GM19240 (cell line): ENCODE measurements at regions not wholly inside any gene's neighbourhood (a gene's known extent, or its start where the extent isn't known, plus 50 kb on each side); places are given as distances from the start of the nearest gene placed in this dataset.
"Not testable (repeated sequence)": the region's sequence is repeated elsewhere in the genome, so short reads cannot be mapped to it uniquely, and the experiment has no call there.

Source experiments
- DNase-seq: peaks from one replicate; pipeline ENCODE4 v3.0.0; 2011; ENCODE audit warnings: low spot score; ENCODE audit not compliant: insufficient read length

DNA sequence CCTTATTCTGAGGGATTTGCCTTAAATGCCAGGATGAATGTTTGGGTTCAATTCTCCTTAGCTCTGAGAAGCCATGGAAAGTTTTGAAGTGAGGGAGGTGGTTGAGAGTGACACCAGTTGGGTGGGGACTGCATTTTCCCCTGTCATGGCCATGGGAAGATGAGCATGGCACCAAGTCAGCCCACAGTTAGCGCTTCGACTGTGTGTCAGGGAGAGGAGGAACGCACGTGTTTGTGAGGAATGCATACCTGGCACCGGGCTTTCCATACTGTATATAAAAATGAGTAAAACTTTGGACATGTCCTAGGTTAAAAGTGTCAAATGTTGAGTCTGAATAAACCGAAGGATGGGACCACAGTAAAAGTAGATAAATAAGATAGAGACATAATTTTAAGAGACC is 187.5 kb upstream of the KL start:
- no peak for DNase-seq

DNA sequence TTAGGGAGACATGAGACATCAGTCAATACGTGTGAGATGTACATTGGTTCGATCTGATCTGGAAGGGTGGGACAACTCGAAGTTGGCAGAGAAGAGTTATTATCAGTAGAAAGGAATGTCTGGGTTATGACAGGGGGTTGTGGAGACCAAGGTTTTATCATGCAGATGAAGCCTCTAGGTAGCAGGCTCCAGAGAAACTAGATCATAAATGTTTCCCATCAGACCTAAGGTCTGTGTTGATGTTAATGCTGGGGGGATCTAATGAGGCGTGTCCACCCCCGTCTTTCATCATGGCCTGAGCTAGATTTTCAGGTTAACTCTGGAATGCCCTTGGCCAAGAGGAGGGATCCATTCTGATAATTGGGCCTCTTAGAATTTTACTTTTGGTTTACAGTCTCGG is 187.0 kb upstream of the KL start:
- DNase-seq, result no peak

DNA sequence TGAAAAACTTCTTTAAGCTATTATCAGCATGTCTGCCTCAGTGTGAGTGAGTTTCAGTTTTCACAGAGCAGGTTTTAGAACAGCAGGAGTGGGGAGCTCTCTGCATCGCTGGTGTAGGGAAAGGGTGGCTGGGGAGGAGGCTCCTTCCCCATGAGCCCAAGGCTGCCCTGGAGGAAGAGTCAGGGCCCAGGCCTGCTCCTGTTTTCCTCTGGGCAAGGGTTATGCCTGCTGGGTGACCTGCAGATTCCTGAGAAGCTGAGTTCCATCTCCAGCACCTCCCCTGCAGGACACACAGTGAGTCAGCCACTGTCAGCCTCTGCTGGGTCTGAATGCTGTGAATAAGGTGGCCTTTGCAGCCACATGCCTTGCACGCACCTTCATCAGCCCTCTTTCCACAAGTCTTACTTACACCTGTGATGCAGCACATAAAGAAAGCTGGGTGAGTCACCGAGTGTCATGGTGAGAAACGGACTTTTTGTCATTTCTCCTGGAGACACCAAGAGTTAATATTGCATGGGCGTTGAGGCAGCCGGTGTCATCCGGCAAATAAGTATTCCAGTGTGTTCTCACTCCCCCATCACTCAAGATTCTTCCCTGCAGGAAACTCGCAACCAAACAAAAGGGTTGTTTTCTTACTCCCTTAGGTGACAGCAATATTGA is 186.4 kb upstream of the KL start:
- DNase-seq, result no peak

GRCh38 chr13:32830336-32831031 is 185.7 kb upstream of the KL start:
- DNase-seq, result no peak

DNA sequence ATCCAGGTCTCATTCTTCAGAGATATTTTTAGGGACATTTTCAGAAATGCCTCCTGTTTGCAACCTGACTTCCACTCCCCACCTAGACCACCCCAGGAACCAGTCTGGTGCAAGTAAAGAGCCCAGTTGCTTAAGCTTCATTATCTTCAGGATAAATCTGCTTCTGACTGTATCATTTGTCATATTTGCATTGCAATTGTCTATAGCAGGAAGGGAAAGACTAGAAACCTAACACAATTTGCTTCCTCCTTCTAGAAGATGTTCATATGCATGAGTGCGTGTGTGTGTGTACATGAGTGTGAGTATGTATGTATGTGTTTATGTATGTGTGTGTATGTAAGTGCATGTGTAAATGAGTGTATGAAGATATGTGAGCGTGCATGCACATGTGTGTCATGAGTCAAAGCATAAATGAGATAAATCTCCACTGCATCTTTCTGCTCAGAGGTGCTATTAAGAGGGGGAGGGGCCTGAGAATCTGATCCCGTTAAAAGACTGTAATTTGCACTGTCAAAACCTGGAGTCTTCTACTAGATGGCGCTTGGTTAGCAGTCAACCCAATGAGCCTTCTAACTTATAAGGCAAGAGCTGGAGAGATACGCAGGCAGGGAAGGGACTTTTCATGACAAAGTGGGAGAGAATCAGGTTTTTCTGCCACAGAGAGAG is 178.8 kb upstream of the KL start:
- DNase-seq, result no peak

DNA sequence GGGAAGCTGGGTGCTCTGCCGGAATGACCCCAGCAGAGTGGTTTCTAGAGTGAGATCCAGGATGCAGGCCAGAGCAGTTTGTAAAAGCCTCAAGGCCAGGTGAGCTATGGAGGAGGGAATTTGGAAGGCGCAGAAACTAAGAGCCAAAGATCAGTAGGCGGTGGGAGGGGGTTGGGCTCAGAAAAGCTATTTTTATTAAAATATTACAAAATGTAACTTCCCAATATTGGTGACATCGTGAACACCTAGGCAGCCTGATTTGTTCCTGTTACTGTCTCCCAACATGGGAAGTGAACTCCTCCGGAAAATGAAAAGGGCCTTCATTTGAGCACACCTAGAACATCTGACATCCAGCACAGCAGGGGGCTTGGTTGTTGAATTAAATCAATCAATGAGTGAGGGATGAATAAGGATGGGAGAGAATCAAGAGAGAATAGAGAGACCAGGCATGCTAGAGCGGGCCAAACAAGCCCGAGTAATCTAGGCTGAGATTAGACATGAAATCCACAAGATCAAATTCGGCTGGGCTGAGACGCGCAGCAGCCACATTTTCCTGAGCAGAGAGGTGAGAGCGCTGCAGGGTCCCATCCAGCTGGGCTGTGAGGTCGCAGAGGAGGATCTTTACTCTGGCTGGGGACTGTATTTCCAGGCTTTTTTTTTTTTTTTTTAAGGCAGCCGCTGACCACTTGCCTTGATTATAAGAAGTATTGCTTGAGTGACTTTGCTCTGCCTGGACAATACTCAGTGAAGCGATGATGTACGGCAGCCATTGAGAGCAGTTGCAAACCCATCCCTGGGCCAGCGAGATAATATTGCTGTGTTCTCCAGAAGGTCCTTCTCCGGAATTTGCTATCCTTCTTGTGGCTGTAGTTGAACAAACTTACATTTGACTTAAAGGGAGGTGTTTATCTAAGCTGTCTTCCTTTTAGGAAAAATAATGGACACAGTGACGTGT is 178.0 kb upstream of the KL start:
- no peak for DNase-seq

GRCh38 chr13:32838945-32839344 is 177.3 kb upstream of the KL start:
- DNase-seq, result peak; percentile 37

- DNase-seq, result no peak
Observed at GRCh38 chr13:32840113-32840512, 176.1 kb upstream of the KL start.

DNA sequence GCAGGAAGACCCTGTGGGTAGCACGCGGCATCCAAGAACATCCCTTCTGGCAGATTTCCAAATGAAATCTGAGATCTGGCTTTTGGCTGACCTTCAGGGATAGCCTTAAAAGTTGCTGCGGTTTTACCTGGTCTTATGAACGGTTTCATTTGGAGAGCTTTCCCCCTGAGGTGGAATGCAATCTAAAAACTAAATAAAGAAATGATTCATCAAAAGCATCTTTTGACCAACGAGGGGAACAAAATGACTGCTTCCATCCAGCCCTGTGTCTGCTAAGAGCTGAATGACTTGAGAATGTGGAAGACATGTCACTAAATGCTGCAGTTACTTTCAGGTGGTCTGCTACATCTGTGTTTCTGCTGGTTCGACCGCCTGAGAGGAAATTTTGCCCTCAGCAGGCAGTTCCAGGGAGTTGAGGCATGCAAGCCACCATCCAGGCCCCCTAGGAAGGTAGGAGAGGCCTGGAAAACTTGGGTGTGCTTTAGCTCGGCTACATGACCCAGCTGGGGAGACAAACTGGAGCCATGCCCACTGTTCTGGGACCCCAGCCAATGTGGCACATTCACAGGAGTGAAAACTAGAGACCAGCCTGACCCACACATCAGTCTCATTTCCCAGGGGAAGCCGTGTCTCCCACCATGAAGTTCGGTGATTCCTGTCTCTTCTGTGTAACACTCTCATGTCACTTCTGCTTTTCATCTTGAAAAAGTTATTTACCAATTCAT is 175.1 kb upstream of the KL start:
- DNase-seq, result peak; percentile 16

- DNase-seq, result no peak
Observed at GRCh38 chr13:32845952-32846950, 170.0 kb upstream of the KL start.

DNA sequence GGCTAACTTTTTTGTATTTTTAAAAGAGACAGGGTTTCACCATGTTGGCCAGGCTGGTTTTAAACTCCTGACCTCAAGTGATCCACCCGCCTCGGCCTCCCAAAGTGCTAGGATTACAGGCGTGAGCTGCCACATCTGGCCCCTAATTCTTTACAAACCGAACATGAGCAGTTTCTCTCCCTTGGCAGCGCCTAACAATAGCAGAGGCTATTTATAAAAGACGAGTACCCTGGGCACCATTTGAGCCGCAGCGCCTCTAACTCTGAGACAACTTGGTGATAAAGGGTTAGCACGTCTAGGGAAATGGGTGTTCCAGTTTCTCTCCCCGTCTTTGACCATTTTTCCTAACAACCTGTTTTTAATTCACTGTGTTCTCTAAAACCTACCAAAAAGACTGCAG is 168.2 kb upstream of the KL start:
- not testable (repeated sequence) for DNase-seq

DNA sequence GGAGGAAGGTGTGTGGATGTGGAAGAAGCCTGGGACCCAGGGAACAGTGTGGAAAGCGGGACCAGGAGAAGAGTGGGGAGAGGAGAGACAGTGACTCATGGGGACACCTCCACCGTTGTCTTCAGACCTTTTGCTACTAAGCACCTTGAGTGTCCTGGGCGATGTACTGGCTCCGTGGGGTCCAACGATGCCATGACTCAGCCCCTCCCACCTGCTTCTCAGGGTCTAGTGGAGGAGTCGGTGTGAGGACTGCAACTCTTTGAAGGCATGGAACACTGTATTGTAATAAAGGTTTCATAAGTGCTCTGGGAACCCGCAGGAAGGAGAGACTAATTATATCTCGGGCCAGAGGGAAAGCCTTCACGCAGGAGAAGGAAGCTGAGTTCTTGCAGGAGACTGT is 166.9 kb upstream of the KL start:
- DNase-seq, result no peak

DNA sequence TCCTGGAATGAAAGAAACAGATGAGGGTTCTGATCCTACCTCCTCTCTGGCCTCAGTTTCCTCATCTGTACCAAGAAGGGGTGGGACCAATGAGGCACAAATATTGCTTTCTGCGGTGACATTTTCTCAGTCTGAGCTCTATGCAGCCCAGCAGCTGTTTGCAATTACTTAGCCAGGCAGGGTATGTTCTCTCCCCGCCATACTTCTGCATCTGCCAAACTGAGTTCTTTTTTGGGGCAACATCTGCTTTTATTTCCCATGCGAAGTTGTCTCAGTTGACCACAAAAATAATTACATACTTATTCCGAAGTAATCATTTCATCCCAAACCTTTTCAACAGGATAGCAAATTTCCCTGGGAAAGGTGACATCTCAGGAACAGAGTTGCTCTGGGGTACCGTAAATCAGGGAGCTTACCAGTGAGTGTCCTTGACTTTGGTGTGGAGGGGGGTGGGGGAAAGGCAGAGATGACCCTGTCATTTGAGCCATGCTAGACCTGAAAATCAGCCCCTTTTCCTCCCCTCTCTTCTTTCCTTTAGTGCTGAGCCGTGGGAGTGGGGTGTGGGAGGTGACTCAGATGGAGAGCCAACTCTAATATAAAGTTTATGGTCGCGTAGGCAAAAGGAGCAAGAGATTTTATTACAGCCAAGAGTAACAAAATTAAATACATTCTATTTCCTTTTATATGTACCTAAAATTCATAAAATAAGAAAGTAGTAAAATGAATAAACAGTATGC is 165.7 kb upstream of the KL start:
- DNase-seq, result no peak

GRCh38 chr13:32851083-32852069 is 164.8 kb upstream of the KL start:
- no peak for DNase-seq

- DNase-seq, result no peak
Observed at GRCh38 chr13:32852526-32852925, 163.7 kb upstream of the KL start.

GRCh38 chr13:32857077-32857476 is 159.1 kb upstream of the KL start:
- DNase-seq, result no peak

DNA sequence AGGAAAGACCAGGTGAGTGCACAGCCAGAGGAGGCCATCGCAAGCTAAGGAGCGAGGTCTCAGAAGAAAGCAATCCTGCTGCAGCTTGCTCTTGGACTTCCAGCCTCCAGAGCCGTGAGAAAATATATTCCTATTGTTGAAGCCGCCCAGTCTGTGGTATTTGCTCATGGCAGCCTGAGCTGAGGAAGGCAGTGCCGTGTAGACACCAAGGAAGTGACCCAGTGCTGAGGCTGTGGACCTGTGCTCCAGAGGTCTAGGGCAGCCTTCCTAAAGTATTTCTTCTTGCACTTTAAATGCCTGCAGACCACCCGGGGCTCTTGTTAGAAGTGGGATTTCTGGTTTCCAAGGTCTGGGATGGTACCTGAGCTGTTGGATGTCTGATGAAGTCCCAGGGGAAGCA is 158.5 kb upstream of the KL start:
- no peak for DNase-seq
